ENCODE measurements at regions not wholly inside any gene's neighbourhood (a gene's known extent, or its start where the extent isn't known, plus 50 kb on each side); places are given as distances from the start of the nearest gene placed in this dataset.

DNA sequence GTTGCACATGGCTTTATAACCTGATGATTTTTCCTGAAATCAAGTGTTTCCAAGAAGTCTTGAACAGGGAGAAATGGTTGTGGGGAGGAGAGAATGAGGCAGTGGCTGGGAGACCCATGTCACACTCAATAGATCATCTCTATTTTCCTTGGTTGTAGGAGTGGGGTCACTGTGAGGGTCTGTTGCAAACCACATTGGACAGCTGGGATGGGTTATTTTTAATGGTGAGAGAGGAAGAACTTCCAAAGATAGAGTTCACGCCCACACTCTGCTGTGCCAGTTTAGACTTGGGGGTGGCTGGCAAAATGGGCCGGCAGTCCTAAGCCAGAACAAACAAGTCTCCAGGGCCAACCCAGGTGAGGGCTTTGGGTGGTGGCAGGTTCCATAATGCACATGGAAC, 196.2 kb upstream of the ADRA1D start:
- Histone ChIP-seq H3K79me2 (ENCODE audit: control insufficient read depth in 1 of 2, insufficient read depth in 2 of 2, low read length in 2 of 2) (no peaks in the 10 kb centered on the region), H2BK120ac (replicated peaks; ENCODE audit: low read depth, low read length) (no peak overlapping the region), H2BK15ac (ENCODE audit: low read length) (no peak overlapping the region), H3K9me3 (ENCODE audit: insufficient read depth in 2 of 2, low read depth in 1 of 2, low read length in 1 of 2) (peaks cover 0 to 3% of the 10 kb centered on the region in 2 experiments; a peak in 1 of 4 replicates), H3K27me3 (replicated peaks in 1 of 4; ENCODE audit: control insufficient read depth in 3 of 4, extremely low read depth in 1 of 4, insufficient read depth in 3 of 4, low read length in 3 of 4) (no peaks in the 10 kb centered on the region), H2BK5ac (ENCODE audit: low read depth, low read length) (no peak overlapping the region), H3K18ac (ENCODE audit: extremely low read depth, low read length) (no peak overlapping the region), H3K27ac (ENCODE audit: low read depth, low read length) (no peak overlapping the region), H3K9ac (replicated peaks in 1 of 4; ENCODE audit: extremely low read depth in 1 of 4, low read depth in 3 of 4, low read length in 3 of 4) (no peak overlapping the region), H3K79me1 (ENCODE audit: low read depth, low read length) (no peaks in the 10 kb centered on the region), H2AK5ac (ENCODE audit: low read depth, low read length) (no peak overlapping the region), H2BK20ac (ENCODE audit: low read length) (no peak overlapping the region), H3K4me1 (replicated peaks in 1 of 4; ENCODE audit: control insufficient read depth in 3 of 4, insufficient read depth in 4 of 4, low read length in 3 of 4) (peaks cover 0 to 2% (median 0%) of the 10 kb centered on the region in 4 experiments; a peak in 1 of 7 replicates), H4K91ac (replicated peaks; ENCODE audit: insufficient read length, low read length) (no peak overlapping the region), H4K20me1 (replicated peaks in 1 of 2; ENCODE audit: control insufficient read depth in 1 of 2, insufficient read depth in 2 of 2, low read length in 2 of 2) (no peaks in the 10 kb centered on the region), H4K8ac (ENCODE audit: extremely low read depth, insufficient read depth, low read length) (no peak overlapping the region), H2AFZ (ENCODE audit: low read length) (no peak overlapping the region), H3K4me3 (ENCODE audit: extremely low read depth in 1 of 4, insufficient read depth in 2 of 4, low read depth in 3 of 4, low read length in 4 of 4) (no peak overlapping the region), H3K23me2 (ENCODE audit: low read depth, low read length) (no peaks in the 10 kb centered on the region), H3K23ac (ENCODE audit: insufficient read length) (no peak overlapping the region), H4K5ac (ENCODE audit: insufficient read length, low read depth, low read length) (no peak overlapping the region), H3K56ac (replicated peaks; ENCODE audit: insufficient read length, low read depth, low read length) (no peak overlapping the region), H3K36me3 (ENCODE audit: control insufficient read depth in 2 of 4, insufficient read depth in 4 of 4, low read length in 3 of 4) (no peaks in the 10 kb centered on the region), H2BK12ac (ENCODE audit: low read depth, low read length) (no peak overlapping the region), H3K14ac (ENCODE audit: insufficient read length) (no peak overlapping the region), H3K4ac (replicated peaks; ENCODE audit: insufficient read length, low read depth, low read length) (no peak overlapping the region), H3K4me2 (ENCODE audit: insufficient read depth in 1 of 2, low read depth in 2 of 2, low read length in 2 of 2) (no peak overlapping the region)
- TF ChIP-seq HDAC6 (IDR thresholded peaks at IDR 0.05; ENCODE audit: low read depth, low read length), result no peak
- no peak for TF ChIP-seq SP1 (IDR thresholded peaks at IDR 0.05; ENCODE audit: low read depth, low read length)
- no peak for TF ChIP-seq CHD1 (IDR thresholded peaks at IDR 0.05; ENCODE audit: low read depth, low read length)
- no peak for TF ChIP-seq GABPA (IDR thresholded peaks at IDR 0.05; ENCODE audit: borderline replicate concordance, insufficient read depth, low read length)
- TF ChIP-seq RFX5 (IDR thresholded peaks at IDR 0.05; ENCODE audit: borderline replicate concordance, low read depth, low read length), result no peak
- TF ChIP-seq TCF12 (IDR thresholded peaks at IDR 0.05; ENCODE audit: low read depth, low read length), result no peak
- no peak for TF ChIP-seq KDM4A (IDR thresholded peaks at IDR 0.05; ENCODE audit: low read depth, low read length, severe bottlenecking)
- no peak for TF ChIP-seq CEBPB (IDR thresholded peaks at IDR 0.05; ENCODE audit: low read depth, low read length)
- POLR2A ChIA-PET (ENCODE audit: partially characterized antibody), result no interaction called here
- CTCF ChIA-PET (ENCODE audit: partially characterized antibody), result no interaction called here
- FAIRE-seq (no peak), DNase-seq (ENCODE audit: low read depth in 1 of 2, low spot score in 2 of 2) (no peak)
- WGBS, 2 experiments (ENCODE audit: extremely low coverage in 1 of 2, insufficient coverage in 1 of 2, insufficient read length in 1 of 2, insufficient replicate concordance in 2 of 2, low coverage in 1 of 2, low lambda C conversion rate in 2 of 2, missing lambda C conversion rate in 1 of 2), result 69% methylated on average over 2 of the region's 2 CpGs; no CpG with 5 or more reads in 1 of the 2 experiments

All from H1 (cell line).